ENCODE measurements at regions not wholly inside any gene's neighbourhood (a gene's known extent, or its start where the extent isn't known, plus 50 kb on each side); places are given as distances from the start of the nearest gene placed in this dataset.

GRCh38 chr10:128614016-128614605, 487.9 kb upstream of the MKI67 start:
- ATAC-seq (no peak), DNase-seq (ENCODE audit: low spot score) (no peak), FAIRE-seq (no peak)
- ChIA-PET CTCF (ENCODE audit: low intra/inter-chr PET ratio, low total read pairs) (no interaction called here), POLR2A (no interaction called here)
- no TSS peak for BruUV-seq (replicated peaks)
- Histone ChIP-seq H3K27me3 (ENCODE audit: control insufficient read depth in 1 of 2, insufficient read depth in 2 of 2, low read length in 2 of 2) (peaks cover 0 to 6% of the 10 kb centered on the region in 2 experiments; a peak in 1 of 5 replicates), H2AFZ (ENCODE audit: low read length) (no peak overlapping the region), H4K20me1 (ENCODE audit: insufficient read depth, low read length) (no peaks in the 10 kb centered on the region), H3K9ac (ENCODE audit: insufficient read depth, low read depth, low read length) (no peak overlapping the region), H3K4me1 (ENCODE audit: insufficient read depth, low read length) (no peaks in the 10 kb centered on the region), H3K4me2 (ENCODE audit: low read depth, low read length) (no peak overlapping the region), H3K79me2 (ENCODE audit: insufficient read depth, low read length) (no peaks in the 10 kb centered on the region), H3K9me3 (ENCODE audit: low read length) (no peaks in the 10 kb centered on the region), H3K4me3 (replicated peaks in 1 of 3; ENCODE audit: insufficient read depth in 1 of 3, low read depth in 2 of 3, low read length in 3 of 3) (no peak overlapping the region), H3K36me3 (replicated peaks in 1 of 2; ENCODE audit: control insufficient read depth in 1 of 2, insufficient read depth in 2 of 2, low read length in 2 of 2) (no peaks in the 10 kb centered on the region), H3K27ac (ENCODE audit: extremely low read length, insufficient read depth, low read length) (no peak overlapping the region)
- intact Hi-C loops (cut with micrococcal nuclease; ENCODE audit: unreplicated experiment) (no loop called here), in situ Hi-C loops (cut with HindIII; ENCODE audit: extremely low pct_ligation_motif_present, low pct_unique_long_range_greater_than_20kb) (no loop called here)
- no peak for TF ChIP-seq ZNF776 (CRISPR knock-in tag; IDR thresholded peaks at IDR 0.05)
- TF ChIP-seq REST (IDR thresholded peaks at IDR 0.05; ENCODE audit: borderline replicate concordance in 1 of 2, low read depth in 1 of 2, low read length in 2 of 2): no peak
- TF ChIP-seq, protein P1, sequence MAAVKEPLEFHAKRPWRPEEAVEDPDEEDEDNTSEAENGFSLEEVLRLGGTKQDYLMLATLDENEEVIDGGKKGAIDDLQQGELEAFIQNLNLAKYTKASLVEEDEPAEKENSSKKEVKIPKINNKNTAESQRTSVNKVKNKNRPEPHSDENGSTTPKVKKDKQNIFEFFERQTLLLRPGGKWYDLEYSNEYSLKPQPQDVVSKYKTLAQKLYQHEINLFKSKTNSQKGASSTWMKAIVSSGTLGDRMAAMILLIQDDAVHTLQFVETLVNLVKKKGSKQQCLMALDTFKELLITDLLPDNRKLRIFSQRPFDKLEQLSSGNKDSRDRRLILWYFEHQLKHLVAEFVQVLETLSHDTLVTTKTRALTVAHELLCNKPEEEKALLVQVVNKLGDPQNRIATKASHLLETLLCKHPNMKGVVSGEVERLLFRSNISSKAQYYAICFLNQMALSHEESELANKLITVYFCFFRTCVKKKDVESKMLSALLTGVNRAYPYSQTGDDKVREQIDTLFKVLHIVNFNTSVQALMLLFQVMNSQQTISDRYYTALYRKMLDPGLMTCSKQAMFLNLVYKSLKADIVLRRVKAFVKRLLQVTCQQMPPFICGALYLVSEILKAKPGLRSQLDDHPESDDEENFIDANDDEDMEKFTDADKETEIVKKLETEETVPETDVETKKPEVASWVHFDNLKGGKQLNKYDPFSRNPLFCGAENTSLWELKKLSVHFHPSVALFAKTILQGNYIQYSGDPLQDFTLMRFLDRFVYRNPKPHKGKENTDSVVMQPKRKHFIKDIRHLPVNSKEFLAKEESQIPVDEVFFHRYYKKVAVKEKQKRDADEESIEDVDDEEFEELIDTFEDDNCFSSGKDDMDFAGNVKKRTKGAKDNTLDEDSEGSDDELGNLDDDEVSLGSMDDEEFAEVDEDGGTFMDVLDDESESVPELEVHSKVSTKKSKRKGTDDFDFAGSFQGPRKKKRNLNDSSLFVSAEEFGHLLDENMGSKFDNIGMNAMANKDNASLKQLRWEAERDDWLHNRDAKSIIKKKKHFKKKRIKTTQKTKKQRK (IDR thresholded peaks at IDR 0.05; ENCODE audit: low read length): no peak
- no peak for TF ChIP-seq CBFB (CRISPR knock-in tag; IDR thresholded peaks at IDR 0.05)
- no peak for TF ChIP-seq FOXA3 (CRISPR knock-in tag; IDR thresholded peaks at IDR 0.05)
- no peak for TF ChIP-seq SUZ12 (IDR thresholded peaks at IDR 0.05; ENCODE audit: low read depth, low read length)
- TF ChIP-seq PPARG (CRISPR knock-in tag; conservative IDR thresholded peaks at IDR 0.05): no peak
- TF ChIP-seq RXRB (CRISPR knock-in tag; IDR thresholded peaks at IDR 0.05; ENCODE audit: borderline replicate concordance): no peak
- TF ChIP-seq ZNF292 (CRISPR knock-in tag; IDR thresholded peaks at IDR 0.05; ENCODE audit: borderline replicate concordance, low read depth): no peak
- TF ChIP-seq ZNF598 (CRISPR knock-in tag; IDR thresholded peaks at IDR 0.05; ENCODE audit: borderline replicate concordance): no peak
- TF ChIP-seq MLLT10 (CRISPR knock-in tag; IDR thresholded peaks at IDR 0.05): no peak
- WGBS (ENCODE audit: low lambda C conversion rate): 15% methylated on average over 11 of the region's 11 CpGs

Data from HepG2 (cell line).